GM10248 (cell line): ENCODE measurements at regions not wholly inside any gene's neighbourhood (a gene's known extent, or its start where the extent isn't known, plus 50 kb on each side); places are given as distances from the start of the nearest gene placed in this dataset.

ENCODE experiments used
- CTCF ChIA-PET: fragments of 300-600 bp; sonication (Branson Sonifier 250); formaldehyde crosslinking; extraction: SDS; loops from one replicate; lab custom pipeline; 2021; ENCODE audit warnings: antibody characterized with exemption; lab: Yijun Ruan, JAX
- POLR2A ChIA-PET: fragments of 350-650 bp; sonication (Branson Sonifier 250); formaldehyde crosslinking; extraction: SDS; loops from one replicate; lab custom pipeline; 2020; ENCODE audit warnings: antibody characterized with exemption; lab: Yijun Ruan, JAX
- DNase-seq: peaks from one replicate; pipeline ENCODE4 v3.0.0; 2012; ENCODE audit errors: extremely low spot score
- TF ChIP-seq, protein P1 (sequence below): IDR thresholded peaks from 2 replicates; pipeline ENCODE4 v1.5.1; 2012; ENCODE audit warnings: mild to moderate bottlenecking, low read depth; ENCODE audit errors: extremely low read depth, missing control alignments, control extremely low read depth

GRCh38 chr17:27241346-27241946 lies 52.5 kb upstream of the WSB1 start:
- TF ChIP-seq, protein P1, sequence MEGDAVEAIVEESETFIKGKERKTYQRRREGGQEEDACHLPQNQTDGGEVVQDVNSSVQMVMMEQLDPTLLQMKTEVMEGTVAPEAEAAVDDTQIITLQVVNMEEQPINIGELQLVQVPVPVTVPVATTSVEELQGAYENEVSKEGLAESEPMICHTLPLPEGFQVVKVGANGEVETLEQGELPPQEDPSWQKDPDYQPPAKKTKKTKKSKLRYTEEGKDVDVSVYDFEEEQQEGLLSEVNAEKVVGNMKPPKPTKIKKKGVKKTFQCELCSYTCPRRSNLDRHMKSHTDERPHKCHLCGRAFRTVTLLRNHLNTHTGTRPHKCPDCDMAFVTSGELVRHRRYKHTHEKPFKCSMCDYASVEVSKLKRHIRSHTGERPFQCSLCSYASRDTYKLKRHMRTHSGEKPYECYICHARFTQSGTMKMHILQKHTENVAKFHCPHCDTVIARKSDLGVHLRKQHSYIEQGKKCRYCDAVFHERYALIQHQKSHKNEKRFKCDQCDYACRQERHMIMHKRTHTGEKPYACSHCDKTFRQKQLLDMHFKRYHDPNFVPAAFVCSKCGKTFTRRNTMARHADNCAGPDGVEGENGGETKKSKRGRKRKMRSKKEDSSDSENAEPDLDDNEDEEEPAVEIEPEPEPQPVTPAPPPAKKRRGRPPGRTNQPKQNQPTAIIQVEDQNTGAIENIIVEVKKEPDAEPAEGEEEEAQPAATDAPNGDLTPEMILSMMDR: no peak
- POLR2A ChIA-PET: interaction anchor here (1.9 kb wide), 1 partner anchor 53 kb away, joined by 12 read pairs; the partner anchor contains the start of gene WSB1
- peak; percentile 58 for DNase-seq
- CTCF ChIA-PET: interaction anchor here (0.8 to 9.7 kb wide), 14 partner anchors 8 to 413 kb away, joined by 3 to 139 read pairs (median 4); no protein-coding TSS in a partner anchor

DNA sequence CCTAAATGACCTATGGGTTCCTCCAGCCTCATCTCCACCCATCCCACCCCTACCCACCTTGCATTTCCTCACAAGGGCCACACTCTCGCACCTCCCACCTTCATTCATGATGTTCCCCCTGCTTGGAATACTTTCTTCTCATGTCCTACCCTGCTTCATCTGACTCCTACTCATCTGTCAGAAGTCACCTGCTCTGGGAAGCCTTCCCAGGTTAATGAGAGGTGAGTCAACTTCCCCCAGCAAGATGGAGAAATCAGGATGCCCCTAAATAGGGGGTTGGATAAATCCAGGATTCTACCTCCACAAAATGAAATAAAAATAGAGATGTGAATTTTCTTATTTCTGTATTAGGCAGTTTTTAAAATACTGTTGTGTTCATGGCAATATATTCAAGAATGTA lies 51.0 kb upstream of the WSB1 start:
- CTCF ChIA-PET: interaction anchor here (1.1 to 9.7 kb wide), 3 partner anchors 48 to 360 kb away, joined by 3 to 139 read pairs (median 8); no protein-coding TSS in a partner anchor
- no peak for DNase-seq
- TF ChIP-seq, protein P1: no peak
- POLR2A ChIA-PET: no interaction called here

DNA sequence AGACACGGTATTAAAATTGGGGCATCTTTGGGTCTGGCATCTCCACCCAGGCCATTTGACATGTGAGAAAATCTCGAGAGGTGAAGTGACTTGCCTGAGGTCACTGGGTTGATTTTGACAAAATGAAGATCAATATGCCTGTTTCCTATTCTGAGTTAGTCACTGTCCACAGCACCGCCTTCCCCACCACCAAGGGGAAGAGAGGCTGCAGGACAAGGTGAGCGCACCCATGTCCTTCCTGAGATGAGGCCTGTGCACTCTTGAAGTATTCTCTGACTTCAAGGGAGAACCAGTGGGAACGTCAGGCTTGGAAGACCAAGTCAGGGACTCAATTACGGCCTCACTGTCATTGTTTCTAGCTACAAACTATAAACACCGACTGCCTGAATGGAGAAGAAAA lies 49.9 kb upstream of the WSB1 start:
- TF ChIP-seq, protein P1: no peak
- no peak for DNase-seq
- ChIA-PET POLR2A (no interaction called here), CTCF (interaction anchor here (1.1 to 5.0 kb wide), 8 partner anchors 8 to 356 kb away, joined by 3 to 35 read pairs (median 4); no protein-coding TSS in a partner anchor)
